HG02943 (cell line): ENCODE measurements at regions not wholly inside any gene's neighbourhood (a gene's known extent, or its start where the extent isn't known, plus 50 kb on each side); places are given as distances from the start of the nearest gene placed in this dataset.

ENCODE experiments used
- ATAC-seq: cut with Tn5 transposase; IDR thresholded peaks from one replicate; pipeline ENCODE4 v1.9.1; 2021; ENCODE audit warnings: mild to moderate bottlenecking, low read depth, moderate library complexity; ENCODE audit not compliant: unreplicated experiment

DNA sequence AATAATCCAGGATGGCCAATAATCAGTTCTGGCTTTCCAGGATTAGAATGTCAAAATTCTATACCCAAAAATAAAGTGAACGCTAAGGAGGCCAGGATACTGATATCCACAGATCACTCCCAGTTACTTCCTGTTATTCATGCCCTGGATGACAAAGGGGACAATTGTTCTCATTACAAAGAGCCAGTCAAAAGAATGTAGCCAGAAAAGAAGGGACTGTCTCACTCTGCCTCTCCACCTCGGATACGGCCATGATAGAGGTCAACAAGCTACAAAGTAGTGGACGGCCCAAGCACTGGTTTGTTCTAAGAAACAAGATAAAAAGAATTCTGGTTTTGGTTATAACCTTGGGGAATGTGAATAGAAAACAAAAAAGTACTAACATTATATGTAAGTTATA is 116.1 kb upstream of the ATF7IP start:
- no peak for ATAC-seq

GRCh38 chr12:14252697-14253096 is 112.8 kb upstream of the ATF7IP start:
- no peak for ATAC-seq

DNA sequence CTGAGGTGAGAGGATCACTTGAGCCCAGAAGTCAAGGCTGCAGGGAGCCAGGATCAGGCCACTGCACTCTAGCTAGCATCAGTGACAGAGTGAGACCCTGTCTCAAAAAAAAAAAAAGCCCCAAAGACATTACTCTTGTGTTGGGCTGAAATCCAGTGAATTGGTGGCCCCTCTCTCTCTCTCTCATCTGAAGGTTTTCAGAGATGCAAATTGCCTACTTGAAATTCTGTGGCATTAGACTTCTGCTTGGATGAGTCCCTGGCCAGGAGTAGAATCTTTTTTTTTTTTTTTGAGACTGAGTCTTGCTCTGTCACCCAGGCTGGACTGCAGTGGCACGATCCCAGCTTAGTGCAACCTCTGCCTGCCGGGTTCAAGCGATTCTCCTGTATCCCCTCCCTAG is 112.0 kb upstream of the ATF7IP start:
- no peak for ATAC-seq

DNA sequence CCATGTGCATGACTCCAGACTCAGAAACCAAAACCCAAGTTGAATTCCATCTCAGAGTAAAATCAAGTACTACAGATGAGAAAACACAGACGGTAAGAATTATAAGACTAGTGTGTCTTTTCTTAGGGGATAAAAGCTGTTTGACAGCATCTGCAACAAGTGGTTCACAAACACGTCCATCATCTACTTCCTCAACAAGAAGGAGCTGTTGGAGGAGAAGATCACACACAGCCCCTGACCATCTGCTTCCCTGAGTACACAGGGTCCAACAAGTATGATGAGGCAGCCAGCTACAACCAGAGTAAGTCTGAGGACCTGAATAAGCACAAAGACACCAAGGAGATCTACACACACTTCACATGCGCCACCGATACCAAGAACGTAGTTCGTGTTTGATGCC is 110.7 kb upstream of the ATF7IP start:
- no peak for ATAC-seq

- ATAC-seq: no peak
Measured at GRCh38 chr12:14256121-14256520, 109.4 kb upstream of the ATF7IP start.

GRCh38 chr12:14256555-14257169 is 108.8 kb upstream of the ATF7IP start:
- peak; percentile 58 for ATAC-seq

DNA sequence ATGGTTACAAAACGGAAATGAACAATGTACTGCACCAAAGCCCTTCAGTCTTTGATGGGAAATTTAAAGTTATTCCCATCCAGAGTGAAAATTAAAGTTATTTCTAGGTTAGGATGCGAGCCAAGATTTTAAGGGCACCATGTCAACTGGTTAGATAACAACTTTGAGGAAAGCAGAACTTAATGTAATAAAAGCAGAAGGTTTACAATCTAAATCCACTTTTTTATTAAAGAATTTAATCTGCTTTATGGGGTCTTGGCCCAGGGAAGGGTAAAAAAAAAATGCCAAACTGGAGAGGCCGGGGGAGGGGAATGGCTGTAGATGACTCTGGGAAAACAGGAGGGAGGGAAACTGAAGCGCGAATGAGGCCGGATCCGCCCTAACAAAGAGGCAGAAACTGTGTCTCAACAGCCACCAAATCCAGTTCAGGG is 108.2 kb upstream of the ATF7IP start:
- no peak for ATAC-seq

DNA sequence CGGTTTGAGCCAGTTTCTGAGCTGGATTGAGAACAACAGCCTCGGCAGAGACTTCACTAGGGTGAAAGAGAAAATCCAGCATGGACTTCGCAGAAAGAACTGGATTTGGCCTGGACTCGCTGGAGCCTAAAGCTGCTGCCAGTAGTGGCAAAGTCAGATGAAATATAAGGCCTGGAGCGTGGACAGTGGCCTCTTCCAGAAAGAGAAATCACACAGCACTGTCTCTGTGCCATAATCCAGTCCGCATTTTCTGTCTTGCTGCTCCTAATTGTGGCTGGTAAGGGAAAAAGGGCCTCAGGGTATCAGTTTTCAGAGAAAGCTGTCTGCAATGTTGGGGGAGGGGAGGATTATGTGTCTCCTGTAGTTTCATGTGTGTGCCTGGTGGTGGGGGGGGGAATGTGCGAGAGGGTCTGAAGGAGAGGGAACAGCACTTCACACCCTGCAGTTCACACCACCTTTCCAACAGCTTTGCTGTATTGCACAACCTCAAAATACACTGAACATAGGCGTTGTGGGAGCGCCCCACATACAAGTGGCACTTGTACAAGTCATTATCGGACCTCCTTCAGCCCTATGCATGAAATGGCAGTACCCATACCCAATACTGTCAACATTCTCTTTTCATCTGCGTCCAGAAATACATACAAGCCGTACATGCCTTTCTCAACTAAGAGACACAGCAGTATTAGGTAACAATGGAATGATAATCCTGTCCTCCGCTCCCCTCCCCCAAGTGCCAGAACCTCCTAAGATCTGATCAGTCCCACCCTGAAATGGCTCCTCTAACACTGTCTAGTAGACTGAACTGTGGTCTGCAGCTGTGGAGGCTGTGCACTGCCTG is 107.5 kb upstream of the ATF7IP start:
- peak; percentile 58 for ATAC-seq

GRCh38 chr12:14258575-14258940 is 106.9 kb upstream of the ATF7IP start:
- ATAC-seq: no peak

DNA sequence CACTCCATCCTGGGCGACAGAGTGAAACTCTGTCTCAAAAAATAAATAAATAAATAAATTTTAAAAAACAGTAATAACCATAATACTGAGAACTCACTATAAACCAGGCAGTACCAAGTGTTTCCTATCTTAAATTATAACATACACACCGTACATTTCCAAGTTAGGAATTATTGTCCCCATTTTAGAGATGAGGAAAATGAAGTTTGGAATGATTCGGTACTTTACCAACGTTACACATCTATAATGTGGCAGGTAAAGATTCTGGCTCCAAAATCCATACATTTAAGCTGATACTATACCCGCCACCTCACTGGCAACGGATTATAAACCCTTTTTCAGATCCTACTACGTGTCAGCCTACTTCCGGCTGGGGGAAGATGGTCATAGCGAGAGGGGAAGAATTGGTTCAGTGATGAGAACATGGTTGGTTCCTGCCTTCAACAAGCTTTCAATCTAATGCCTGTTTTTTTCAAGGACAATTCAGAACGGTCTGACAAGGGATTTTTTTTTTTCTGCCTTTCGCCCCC is 105.9 kb upstream of the ATF7IP start:
- ATAC-seq: no peak

DNA sequence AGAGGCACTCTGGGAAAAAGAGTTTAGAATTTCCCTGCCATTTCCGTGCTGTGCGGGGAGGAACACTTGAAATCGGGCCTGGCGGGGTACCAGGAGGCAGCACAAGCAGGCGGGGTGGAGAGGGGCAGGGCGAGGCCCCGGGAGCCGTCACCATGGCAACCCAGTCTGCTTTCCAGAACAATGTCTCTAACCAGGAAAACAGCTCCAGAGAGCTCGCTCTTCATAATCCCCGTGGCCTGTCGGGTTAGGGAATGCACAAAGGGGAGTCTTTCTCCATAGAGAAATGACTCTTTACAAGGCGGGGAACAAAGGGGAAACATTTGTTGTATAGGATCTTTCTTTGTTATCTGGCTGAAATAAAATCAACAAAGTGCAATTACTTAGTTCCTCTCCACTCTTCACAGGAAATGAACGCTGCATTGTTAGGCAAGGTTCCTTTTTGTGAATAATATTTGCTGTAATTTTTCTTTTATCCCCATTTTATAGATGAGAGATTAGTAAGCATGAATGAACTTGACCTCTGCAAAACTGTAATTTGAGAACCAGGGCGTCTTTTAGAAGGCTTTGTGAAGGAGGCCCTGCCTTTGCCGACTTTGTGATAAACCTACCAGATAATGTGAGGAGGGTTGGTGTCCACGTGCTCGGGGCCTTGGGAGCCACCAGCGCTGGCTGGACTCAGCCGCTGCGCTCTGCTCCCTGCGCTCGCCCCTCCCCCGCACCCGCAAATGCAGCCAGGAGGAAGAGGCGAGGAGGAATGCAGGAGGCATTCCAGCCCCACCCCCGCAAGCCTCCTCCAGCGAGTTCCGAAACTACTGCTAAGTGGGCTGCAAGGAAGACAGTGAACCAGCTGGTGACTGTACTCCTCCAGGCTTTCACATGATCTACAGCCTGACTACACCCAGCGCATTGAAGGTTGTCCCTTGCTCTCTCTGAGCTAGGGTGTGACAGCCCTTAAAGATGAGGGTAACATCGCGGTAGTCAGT is 105.2 kb upstream of the ATF7IP start:
- no peak for ATAC-seq

DNA sequence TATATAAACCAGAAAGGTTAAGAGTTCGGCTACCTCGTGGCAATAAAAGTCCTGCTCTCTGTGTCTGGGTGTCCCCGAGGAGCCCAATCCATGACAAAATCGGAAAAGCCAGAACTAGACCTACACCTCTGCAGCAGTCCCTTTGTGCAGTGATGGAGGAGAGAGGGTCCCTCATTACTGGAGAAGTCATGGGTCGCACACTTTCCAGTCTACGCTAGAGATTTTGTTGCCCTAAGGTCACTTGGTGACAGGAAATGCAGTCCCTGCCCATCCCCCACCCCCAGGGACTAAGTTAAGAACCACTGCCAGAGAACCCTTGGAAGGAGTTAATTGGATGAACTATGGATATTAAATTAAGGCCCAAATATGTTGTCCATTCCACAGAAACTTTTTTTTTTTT is 104.4 kb upstream of the ATF7IP start:
- ATAC-seq: no peak

DNA sequence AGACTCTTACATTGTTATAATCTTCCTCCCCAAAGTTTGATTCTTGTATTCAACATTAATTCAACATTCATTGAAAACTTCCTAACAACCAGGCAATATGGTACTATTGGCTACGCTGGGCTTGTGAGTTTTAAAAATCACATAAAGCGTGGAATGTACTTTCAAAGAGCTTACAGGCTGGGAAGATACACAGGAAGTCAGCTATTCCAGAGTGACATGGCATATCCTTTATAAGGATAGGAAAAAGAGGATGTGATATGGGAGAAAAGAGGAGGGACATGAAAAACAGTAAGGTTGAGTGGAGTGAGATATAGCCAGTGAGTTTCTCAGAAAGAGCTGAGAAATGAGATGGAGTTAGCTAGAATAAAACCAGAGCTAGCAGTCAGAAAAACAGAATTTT is 103.6 kb upstream of the ATF7IP start:
- ATAC-seq: no peak

- ATAC-seq: no peak
Measured at GRCh38 chr12:14262771-14263511, 102.5 kb upstream of the ATF7IP start.

- no peak for ATAC-seq
Measured at GRCh38 chr12:14263742-14264141, 101.7 kb upstream of the ATF7IP start.

DNA sequence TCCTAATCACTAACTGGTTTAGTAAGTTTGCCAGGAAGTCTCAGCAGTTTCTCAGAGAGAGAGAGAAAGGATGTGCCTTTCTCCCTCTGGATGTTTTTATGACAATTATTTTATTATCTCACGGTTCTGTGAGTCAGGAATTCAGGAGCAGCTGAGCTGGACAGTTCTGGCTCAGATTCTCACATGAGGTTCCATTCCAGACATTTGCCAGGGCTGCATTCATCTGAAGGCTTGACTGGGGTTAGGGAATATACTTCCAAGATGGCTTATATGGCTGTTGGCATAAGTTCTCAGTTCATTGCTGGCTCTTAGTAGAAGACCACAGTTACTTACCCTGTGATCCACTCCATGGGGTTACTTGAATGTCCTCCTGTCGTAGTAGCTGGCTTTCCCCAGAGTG is 101.2 kb upstream of the ATF7IP start:
- no peak for ATAC-seq

DNA sequence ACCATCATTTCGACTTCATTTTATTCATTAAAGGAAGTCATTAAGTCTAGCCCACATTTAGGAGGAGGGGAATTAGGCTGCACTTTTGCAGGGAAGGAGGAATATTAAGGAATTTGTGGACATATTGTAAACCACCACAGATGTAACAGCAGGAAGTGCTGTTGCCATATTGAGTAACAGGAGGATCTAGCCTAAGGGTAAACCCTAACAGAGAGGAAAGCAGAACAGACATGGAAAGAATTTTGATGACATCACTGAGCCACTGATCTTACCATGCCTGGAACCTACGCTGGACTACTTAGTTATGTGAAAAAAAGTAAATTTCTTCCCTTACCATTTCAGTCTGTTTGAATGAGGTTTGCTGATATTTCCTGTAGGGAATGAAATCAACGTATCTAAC is 100.7 kb upstream of the ATF7IP start:
- ATAC-seq: no peak

- ATAC-seq: no peak
Measured at GRCh38 chr12:14268120-14268515, 97.4 kb upstream of the ATF7IP start.

DNA sequence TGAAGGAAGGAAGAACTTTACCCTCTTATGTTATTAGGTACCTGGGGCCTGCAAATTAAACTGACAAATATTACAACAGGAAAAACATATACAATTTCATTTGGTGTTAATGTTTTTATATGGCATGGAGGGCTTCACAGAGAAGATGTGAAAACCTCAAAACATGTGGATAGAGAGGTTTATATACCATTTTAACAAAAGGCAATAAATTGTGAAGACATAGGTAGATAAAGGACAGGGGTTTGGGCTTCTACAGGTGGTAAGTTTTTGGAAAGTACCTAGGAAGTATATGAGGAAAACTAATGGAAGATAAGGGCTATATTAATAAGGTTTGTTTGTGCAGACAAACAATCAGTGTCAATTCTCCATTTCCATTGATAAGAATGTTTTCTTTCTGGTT is 95.1 kb upstream of the ATF7IP start:
- no peak for ATAC-seq
